Sigmoid colon (tissue), 3 donors: ENCODE measurements at regions not wholly inside any gene's neighbourhood (a gene's known extent, or its start where the extent isn't known, plus 50 kb on each side); places are given as distances from the start of the nearest gene placed in this dataset.

ENCODE experiments used
- CTCF ChIP-seq, 4 experiments: fragments of 450-650 bp in 3 of 4; fragments of 200-600 bp in 1 of 4; IDR thresholded peaks; one replicate each; pipeline ENCODE4 v1.5.1; 2016 to 2019; ENCODE audit warnings: antibody characterized with exemption in 4 of 4, mild to moderate bottlenecking in 3 of 4, moderate library complexity in 2 of 4
- POLR2A ChIP-seq, 2 donors: fragments of 450-650 bp; IDR thresholded peaks; one replicate each; pipeline ENCODE4 v1.6.1; 2016; ENCODE audit warnings: antibody characterized with exemption in 2 of 2, mild to moderate bottlenecking in 2 of 2, moderate library complexity in 2 of 2

DNA sequence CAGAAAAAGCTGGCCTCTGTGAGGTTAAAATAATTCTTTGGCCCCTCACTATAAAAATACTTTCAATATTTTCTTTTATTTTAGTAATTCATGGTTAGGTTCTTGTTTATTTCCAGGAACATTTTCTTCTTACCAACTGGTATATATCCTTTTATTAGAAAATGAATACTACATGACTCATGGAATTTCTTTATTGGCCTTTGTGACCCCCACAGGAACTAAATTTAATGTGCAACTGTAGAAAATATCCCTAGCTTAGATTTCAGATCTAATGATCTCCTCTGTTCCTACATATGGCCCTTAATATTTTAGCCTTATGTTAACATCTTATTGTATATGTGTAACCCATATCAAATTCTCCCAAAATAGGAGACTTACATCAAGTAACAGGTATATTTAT lies 429.9 kb downstream of the NR2F1-AS1 start:
- no peak for TF ChIP-seq CTCF (IDR thresholded peaks at IDR 0.05)
- TF ChIP-seq POLR2A (IDR thresholded peaks at IDR 0.05), result no peak
